ENCODE measurements at regions not wholly inside any gene's neighbourhood (a gene's known extent, or its start where the extent isn't known, plus 50 kb on each side); places are given as distances from the start of the nearest gene placed in this dataset.

DNA sequence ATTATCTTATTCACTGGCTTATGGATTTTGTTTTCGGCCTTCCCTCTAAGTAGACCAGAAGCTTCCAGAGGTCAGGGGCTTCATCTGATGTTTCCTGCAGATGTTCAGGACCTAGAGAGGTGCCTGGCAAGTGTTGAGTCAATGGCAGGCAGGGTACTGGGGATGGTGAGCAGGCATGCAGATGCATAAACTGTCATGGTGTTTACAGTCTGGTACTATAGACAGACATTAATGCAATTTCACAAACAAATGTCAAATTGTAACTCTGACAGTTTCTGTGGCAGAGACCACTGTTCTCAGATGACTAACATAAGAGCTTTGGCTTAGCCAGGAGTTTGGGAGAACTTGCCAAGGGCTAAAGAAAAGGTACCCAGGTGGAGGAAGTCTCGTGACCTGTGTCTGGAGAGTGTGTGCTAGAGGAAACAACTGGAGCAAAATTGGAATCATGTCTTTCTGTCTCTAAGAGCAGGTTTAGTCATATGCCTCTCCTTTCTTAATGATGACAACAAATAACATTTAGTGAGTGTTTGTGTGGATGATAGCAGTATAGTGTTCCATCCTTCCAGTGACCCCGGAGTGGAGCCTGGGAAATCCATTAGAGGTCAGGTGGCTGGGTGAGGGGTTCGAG, 53.7 kb upstream of the TRAK1 start:
- peaks cover 52% of the 10 kb centered on the region for H3K36me3 ChIP-seq (ENCODE audit: control insufficient read depth, low read length)
- peaks cover 100% of the 10 kb centered on the region for H3K79me2 ChIP-seq (ENCODE audit: control insufficient read depth, low read length)
- H3K4me3 ChIP-seq (ENCODE audit: low read length), result peak overlapping the region; percentile 28
- peak overlapping the region; percentile 57 for H3K4me2 ChIP-seq (ENCODE audit: low read length)
- peak overlapping the region; percentile 22 for H3K27ac ChIP-seq (ENCODE audit: low read depth, low read length)
- H3F3A ChIP-seq (ENCODE audit: control insufficient read depth, insufficient read depth), result no peaks in the 10 kb centered on the region
- peaks cover 36% of the 10 kb centered on the region; the same call in 1 of the 2 replicates for H4K20me1 ChIP-seq (ENCODE audit: control insufficient read depth, insufficient read depth, low read depth, low read length)
- no peaks in the 10 kb centered on the region for H3K27me3 ChIP-seq (ENCODE audit: control insufficient read depth, low read length)
- no peak for TF ChIP-seq EZH2phosphoT487 (IDR thresholded peaks at IDR 0.05; ENCODE audit: borderline replicate concordance, low read length)
- TF ChIP-seq, protein P1, sequence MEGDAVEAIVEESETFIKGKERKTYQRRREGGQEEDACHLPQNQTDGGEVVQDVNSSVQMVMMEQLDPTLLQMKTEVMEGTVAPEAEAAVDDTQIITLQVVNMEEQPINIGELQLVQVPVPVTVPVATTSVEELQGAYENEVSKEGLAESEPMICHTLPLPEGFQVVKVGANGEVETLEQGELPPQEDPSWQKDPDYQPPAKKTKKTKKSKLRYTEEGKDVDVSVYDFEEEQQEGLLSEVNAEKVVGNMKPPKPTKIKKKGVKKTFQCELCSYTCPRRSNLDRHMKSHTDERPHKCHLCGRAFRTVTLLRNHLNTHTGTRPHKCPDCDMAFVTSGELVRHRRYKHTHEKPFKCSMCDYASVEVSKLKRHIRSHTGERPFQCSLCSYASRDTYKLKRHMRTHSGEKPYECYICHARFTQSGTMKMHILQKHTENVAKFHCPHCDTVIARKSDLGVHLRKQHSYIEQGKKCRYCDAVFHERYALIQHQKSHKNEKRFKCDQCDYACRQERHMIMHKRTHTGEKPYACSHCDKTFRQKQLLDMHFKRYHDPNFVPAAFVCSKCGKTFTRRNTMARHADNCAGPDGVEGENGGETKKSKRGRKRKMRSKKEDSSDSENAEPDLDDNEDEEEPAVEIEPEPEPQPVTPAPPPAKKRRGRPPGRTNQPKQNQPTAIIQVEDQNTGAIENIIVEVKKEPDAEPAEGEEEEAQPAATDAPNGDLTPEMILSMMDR (IDR thresholded peaks at IDR 0.05; ENCODE audit: low read depth, low read length, poor library complexity, severe bottlenecking), result no peak
- peaks cover 95% of the 10 kb centered on the region for H3K4me1 ChIP-seq (ENCODE audit: control insufficient read depth, low read length)
- no peaks in the 10 kb centered on the region for H3K9me3 ChIP-seq (ENCODE audit: control insufficient read depth, insufficient read depth, low read length)
- no peaks in the 10 kb centered on the region for H3K9me2 ChIP-seq (replicated peaks; ENCODE audit: control insufficient read depth, low read length)

DNA sequence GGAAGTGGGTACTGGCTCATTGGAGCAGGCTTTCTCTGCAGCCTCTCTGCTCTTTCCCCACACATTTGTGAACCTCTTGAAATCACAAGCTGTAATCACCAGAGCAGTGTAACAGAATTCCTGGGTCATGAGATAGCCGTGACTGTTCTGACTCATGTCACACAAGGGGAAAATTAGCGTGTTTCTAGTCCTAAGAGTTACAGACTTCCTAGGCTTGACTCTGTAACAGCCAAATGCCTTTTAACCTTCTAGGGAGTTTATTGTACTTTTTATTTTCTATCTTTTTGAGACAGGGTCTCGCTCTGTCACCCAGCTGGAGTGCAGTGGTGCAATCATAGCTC, 54.7 kb upstream of the TRAK1 start:
- peak overlapping the region; percentile 7 for H3K4me3 ChIP-seq (ENCODE audit: low read length)
- peaks cover 52% of the 10 kb centered on the region for H3K36me3 ChIP-seq (ENCODE audit: control insufficient read depth, low read length)
- peak overlapping the region; percentile 56 for H3K4me2 ChIP-seq (ENCODE audit: low read length)
- H3K27me3 ChIP-seq (ENCODE audit: control insufficient read depth, low read length), result no peaks in the 10 kb centered on the region
- peaks cover 89% of the 10 kb centered on the region for H3K4me1 ChIP-seq (ENCODE audit: control insufficient read depth, low read length)
- H3K9me3 ChIP-seq (ENCODE audit: control insufficient read depth, insufficient read depth, low read length), result no peaks in the 10 kb centered on the region
- peaks cover 36% of the 10 kb centered on the region; the same call in 1 of the 2 replicates for H4K20me1 ChIP-seq (ENCODE audit: control insufficient read depth, insufficient read depth, low read depth, low read length)
- no peaks in the 10 kb centered on the region for H3F3A ChIP-seq (ENCODE audit: control insufficient read depth, insufficient read depth)
- H3K79me2 ChIP-seq (ENCODE audit: control insufficient read depth, low read length), result peaks cover 100% of the 10 kb centered on the region
- no peaks in the 10 kb centered on the region for H3K9me2 ChIP-seq (replicated peaks; ENCODE audit: control insufficient read depth, low read length)
- peak overlapping the region; percentile 52 for H3K27ac ChIP-seq (ENCODE audit: low read depth, low read length)
- TF ChIP-seq, protein P1 (IDR thresholded peaks at IDR 0.05; ENCODE audit: low read depth, low read length, poor library complexity, severe bottlenecking), result no peak
- TF ChIP-seq EZH2phosphoT487 (IDR thresholded peaks at IDR 0.05; ENCODE audit: borderline replicate concordance, low read length), result no peak

DNA sequence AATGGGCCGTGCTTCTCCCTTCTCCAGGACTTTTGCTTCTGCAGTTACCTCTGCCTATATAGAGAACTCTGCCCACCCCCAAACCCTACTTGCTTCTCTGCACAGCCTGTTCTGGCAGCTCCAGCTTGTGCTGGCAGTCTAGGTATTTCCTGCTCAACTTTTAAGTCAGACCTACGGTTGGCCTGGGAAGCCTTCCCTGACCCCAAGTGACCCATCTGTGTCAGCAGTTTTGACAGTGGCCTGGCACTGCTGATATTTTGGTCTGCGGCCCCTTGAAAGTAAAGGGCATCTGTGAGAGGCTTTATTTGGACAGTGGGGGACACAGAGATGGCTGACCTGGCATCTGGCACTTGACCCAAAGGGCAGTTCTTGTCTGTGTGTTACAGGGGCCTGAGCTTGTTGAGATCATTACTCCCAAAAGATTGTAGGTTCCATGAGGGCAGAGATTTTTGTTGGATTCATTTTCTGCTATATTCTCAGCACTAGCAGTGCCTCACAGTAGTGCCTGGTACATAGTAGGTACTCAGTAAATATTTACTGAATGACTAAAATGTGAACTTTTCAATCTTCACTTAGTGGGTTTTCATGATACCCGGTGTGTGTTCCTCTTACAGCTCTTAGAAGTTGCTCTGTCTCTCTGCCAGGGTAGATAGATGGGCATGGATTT, 55.2 kb upstream of the TRAK1 start:
- Histone ChIP-seq H4K20me1 (ENCODE audit: control insufficient read depth, insufficient read depth, low read depth, low read length) (peaks cover 36% of the 10 kb centered on the region; the same call in 1 of the 2 replicates), H3K9me2 (replicated peaks; ENCODE audit: control insufficient read depth, low read length) (no peaks in the 10 kb centered on the region), H3K79me2 (ENCODE audit: control insufficient read depth, low read length) (peaks cover 100% of the 10 kb centered on the region), H3K4me2 (ENCODE audit: low read length) (peak overlapping the region; percentile 56), H3K27me3 (ENCODE audit: control insufficient read depth, low read length) (no peaks in the 10 kb centered on the region), H3K9me3 (ENCODE audit: control insufficient read depth, insufficient read depth, low read length) (no peaks in the 10 kb centered on the region), H3K36me3 (ENCODE audit: control insufficient read depth, low read length) (peaks cover 52% of the 10 kb centered on the region), H3K4me3 (ENCODE audit: low read length) (peak overlapping the region; percentile 7), H3F3A (ENCODE audit: control insufficient read depth, insufficient read depth) (no peaks in the 10 kb centered on the region), H3K4me1 (ENCODE audit: control insufficient read depth, low read length) (peaks cover 88% of the 10 kb centered on the region), H3K27ac (ENCODE audit: low read depth, low read length) (peak overlapping the region; percentile 52)
- TF ChIP-seq, protein P1 (IDR thresholded peaks at IDR 0.05; ENCODE audit: low read depth, low read length, poor library complexity, severe bottlenecking), result no peak
- no peak for TF ChIP-seq EZH2phosphoT487 (IDR thresholded peaks at IDR 0.05; ENCODE audit: borderline replicate concordance, low read length)
